Tibial artery (tissue), 4 donors: ENCODE measurements at regions not wholly inside any gene's neighbourhood (a gene's known extent, or its start where the extent isn't known, plus 50 kb on each side); places are given as distances from the start of the nearest gene placed in this dataset.

Experiments
- DNase-seq, 2 donors: peaks; one replicate each; pipeline ENCODE4 v3.0.0-alpha.2; 2019
- H3K27ac ChIP-seq, 2 donors: fragments of 200-600 bp; sonication (generic) in 1 of 2; 1 replicate in 1 of 2; 2 replicates in 1 of 2; pipeline ENCODE4 v1.5.1; 2018 to 2019; ENCODE audit warnings: mild to moderate bottlenecking in 1 of 2
- H3K27me3 ChIP-seq, 2 donors: fragments of 200-600 bp; sonication (generic) in 1 of 2; one replicate each; pipeline versions ENCODE4 v1.5.1 to v1.6.0; 2016 to 2019
- H3K36me3 ChIP-seq, 3 donors: fragments of 200-600 bp; sonication (generic) in 2 of 3; one replicate each; pipeline ENCODE4 v1.5.1; 2016 to 2019; ENCODE audit warnings: mild to moderate bottlenecking in 2 of 3
- H3K4me1 ChIP-seq, 4 donors: fragments of 200-600 bp; sonication (generic) in 2 of 4; 1 replicate in 3 of 4; 2 replicates in 1 of 4; pipeline ENCODE4 v1.5.1; 2016 to 2019
- H3K4me3 ChIP-seq, 2 donors: fragments of 200-600 bp; sonication (generic) in 1 of 2; 1 replicate in 1 of 2; 2 replicates in 1 of 2; pipeline ENCODE4 v1.5.1; 2018 to 2019; ENCODE audit warnings: mild to moderate bottlenecking in 2 of 2
- H3K9me3 ChIP-seq, 3 donors: fragments of 200-600 bp; sonication (generic) in 1 of 3; one replicate each; pipeline ENCODE4 v1.5.1; 2016 to 2019
- intact Hi-C: fragments of 100-400 bp; cut with DNase I; formaldehyde crosslinking; loops from one replicate; pipeline ENCODE4 v1.15.0; 2023; ENCODE audit warnings: low total_unique reads
- TF ChIP-seq, protein P1 (sequence below), 2 experiments: fragments of 200-600 bp in 1 of 2; fragments of 450-650 bp in 1 of 2; IDR thresholded peaks; one replicate each; pipeline ENCODE4 v1.5.1; 2017 to 2019; ENCODE audit warnings: antibody characterized with exemption in 2 of 2, mild to moderate bottlenecking in 1 of 2, moderate library complexity in 1 of 2

GRCh38 chr6:103983860-103984259 is 875.9 kb downstream of the HACE1 start:
- Histone ChIP-seq H3K4me3 (no peak overlapping the region), H3K27me3 (no peaks in the 10 kb centered on the region), H3K9me3 (no peaks in the 10 kb centered on the region), H3K27ac (no peak overlapping the region), H3K36me3 (no peaks in the 10 kb centered on the region), H3K4me1 (no peaks in the 10 kb centered on the region)
- TF ChIP-seq, protein P1, sequence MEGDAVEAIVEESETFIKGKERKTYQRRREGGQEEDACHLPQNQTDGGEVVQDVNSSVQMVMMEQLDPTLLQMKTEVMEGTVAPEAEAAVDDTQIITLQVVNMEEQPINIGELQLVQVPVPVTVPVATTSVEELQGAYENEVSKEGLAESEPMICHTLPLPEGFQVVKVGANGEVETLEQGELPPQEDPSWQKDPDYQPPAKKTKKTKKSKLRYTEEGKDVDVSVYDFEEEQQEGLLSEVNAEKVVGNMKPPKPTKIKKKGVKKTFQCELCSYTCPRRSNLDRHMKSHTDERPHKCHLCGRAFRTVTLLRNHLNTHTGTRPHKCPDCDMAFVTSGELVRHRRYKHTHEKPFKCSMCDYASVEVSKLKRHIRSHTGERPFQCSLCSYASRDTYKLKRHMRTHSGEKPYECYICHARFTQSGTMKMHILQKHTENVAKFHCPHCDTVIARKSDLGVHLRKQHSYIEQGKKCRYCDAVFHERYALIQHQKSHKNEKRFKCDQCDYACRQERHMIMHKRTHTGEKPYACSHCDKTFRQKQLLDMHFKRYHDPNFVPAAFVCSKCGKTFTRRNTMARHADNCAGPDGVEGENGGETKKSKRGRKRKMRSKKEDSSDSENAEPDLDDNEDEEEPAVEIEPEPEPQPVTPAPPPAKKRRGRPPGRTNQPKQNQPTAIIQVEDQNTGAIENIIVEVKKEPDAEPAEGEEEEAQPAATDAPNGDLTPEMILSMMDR (IDR thresholded peaks at IDR 0.05) = no peak
- intact Hi-C loops = no loop called here
- no peak for DNase-seq

GRCh38 chr6:103983011-103983410 is 876.7 kb downstream of the HACE1 start:
- H3K27ac ChIP-seq = no peak overlapping the region
- H3K9me3 ChIP-seq = no peaks in the 10 kb centered on the region
- H3K27me3 ChIP-seq = no peaks in the 10 kb centered on the region
- no peaks in the 10 kb centered on the region for H3K36me3 ChIP-seq
- H3K4me1 ChIP-seq = no peaks in the 10 kb centered on the region
- no peak for DNase-seq
- intact Hi-C loops = no loop called here
- TF ChIP-seq, protein P1 (IDR thresholded peaks at IDR 0.05) = no peak
- no peak overlapping the region for H3K4me3 ChIP-seq

GRCh38 chr6:103982574-103982973 is 877.1 kb downstream of the HACE1 start:
- Histone ChIP-seq H3K4me1 (no peaks in the 10 kb centered on the region), H3K27ac (no peak overlapping the region), H3K4me3 (no peak overlapping the region), H3K36me3 (no peaks in the 10 kb centered on the region), H3K9me3 (no peaks in the 10 kb centered on the region), H3K27me3 (no peaks in the 10 kb centered on the region)
- TF ChIP-seq, protein P1 (IDR thresholded peaks at IDR 0.05) = no peak
- intact Hi-C loops = no loop called here
- DNase-seq = no peak

- H3K36me3 ChIP-seq = no peaks in the 10 kb centered on the region
- intact Hi-C loops = no loop called here
These were observed 880.4 kb downstream of the HACE1 start for GRCh38 chr6:103979308-103979707.

GRCh38 chr6:103937389-103937788 is 922.3 kb downstream of the HACE1 start:
- H3K9me3 ChIP-seq = no peaks in the 10 kb centered on the region
- H3K4me1 ChIP-seq = no peaks in the 10 kb centered on the region
- H3K36me3 ChIP-seq = no peaks in the 10 kb centered on the region
- intact Hi-C loops = no loop called here
- TF ChIP-seq, protein P1 (IDR thresholded peaks at IDR 0.05) = no peak
- no peak for DNase-seq
- no peak overlapping the region for H3K27ac ChIP-seq
- no peaks in the 10 kb centered on the region for H3K27me3 ChIP-seq
- no peak overlapping the region for H3K4me3 ChIP-seq

More at GRCh38 chr6:103979308-103979707, 880.4 kb downstream of the HACE1 start:
- Histone ChIP-seq H3K4me1 (no peaks in the 10 kb centered on the region), H3K27ac (no peak overlapping the region), H3K4me3 (no peak overlapping the region), H3K27me3 (no peaks in the 10 kb centered on the region), H3K9me3 (no peaks in the 10 kb centered on the region)
- DNase-seq = no peak
- TF ChIP-seq, protein P1 (IDR thresholded peaks at IDR 0.05) = no peak

- DNase-seq = no peak
- Histone ChIP-seq H3K9me3 (peaks cover 0 to 5% (median 2%) of the 10 kb centered on the region in 3 donors), H3K4me1 (no peaks in the 10 kb centered on the region), H3K36me3 (no peaks in the 10 kb centered on the region), H3K4me3 (no peak overlapping the region), H3K27me3 (no peaks in the 10 kb centered on the region), H3K27ac (no peak overlapping the region)
- intact Hi-C loops = no loop called here
- TF ChIP-seq, protein P1 (IDR thresholded peaks at IDR 0.05) = no peak
These were observed 934.4 kb downstream of the HACE1 start for GRCh38 chr6:103925317-103925716.
